HEK293T (cell line): ENCODE measurements at regions not wholly inside any gene's neighbourhood (a gene's known extent, or its start where the extent isn't known, plus 50 kb on each side); places are given as distances from the start of the nearest gene placed in this dataset.

Experiments
- CTCF ChIA-PET: fragments of 350-600 bp; formaldehyde crosslinking; extraction: SDS; loops from one replicate; lab custom pipeline; 2021; ENCODE audit warnings: antibody characterized with exemption, inconsistent platforms; lab: Yijun Ruan, JAX
- POLR2A ChIA-PET: fragments of 350-600 bp; formaldehyde crosslinking; extraction: SDS; loops from one replicate; lab custom pipeline; 2020; ENCODE audit warnings: antibody characterized with exemption, inconsistent platforms; lab: Yijun Ruan, JAX
- DNase-seq: peaks from one replicate; pipeline ENCODE4 v3.0.0; 2012; ENCODE audit warnings: mixed read lengths; ENCODE audit errors: extremely low spot score
- ARNT ChIP-seq: fragments of 450-650 bp; IDR thresholded peaks from 2 replicates; pipeline ENCODE4 v1.6.1; 2017; ENCODE audit warnings: mild to moderate bottlenecking
- BHLHE40 ChIP-seq: fragments of 450-650 bp; IDR thresholded peaks from 2 replicates; pipeline ENCODE4 v1.6.1; 2016; ENCODE audit warnings: mild to moderate bottlenecking, moderate library complexity, borderline replicate concordance
- CTBP1 ChIP-seq: fragments of 450-650 bp; IDR thresholded peaks from 2 replicates; pipeline ENCODE4 v1.6.1; 2016; ENCODE audit warnings: borderline replicate concordance
- ELF4 ChIP-seq: fragments of 450-650 bp; IDR thresholded peaks from 2 replicates; pipeline ENCODE4 v1.6.1; 2017; ENCODE audit warnings: antibody characterized with exemption
- FOXA1 ChIP-seq: fragments of 450-650 bp; IDR thresholded peaks from 2 replicates; pipeline ENCODE4 v1.6.1; 2016; ENCODE audit warnings: mild to moderate bottlenecking
- FOXK2 ChIP-seq: fragments of 450-650 bp; IDR thresholded peaks from 2 replicates; pipeline ENCODE4 v1.6.1; 2016; ENCODE audit warnings: mild to moderate bottlenecking
- FOXM1 ChIP-seq: fragments of 450-650 bp; IDR thresholded peaks from 2 replicates; pipeline ENCODE4 v1.6.1; 2017; ENCODE audit warnings: mild to moderate bottlenecking, borderline replicate concordance
- HDGF ChIP-seq: fragments of 450-650 bp; IDR thresholded peaks from 2 replicates; pipeline ENCODE4 v1.6.1; 2017; ENCODE audit warnings: antibody characterized with exemption, borderline replicate concordance
- L3MBTL2 ChIP-seq: fragments of 450-650 bp; conservative IDR thresholded peaks from 2 replicates; pipeline ENCODE4 v1.6.1; 2016; ENCODE audit warnings: mild to moderate bottlenecking
- LEF1 ChIP-seq: fragments of 450-650 bp; IDR thresholded peaks from 2 replicates; pipeline ENCODE4 v1.6.1; 2017; ENCODE audit warnings: mild to moderate bottlenecking, borderline replicate concordance
- NFRKB ChIP-seq: fragments of 450-650 bp; IDR thresholded peaks from 2 replicates; pipeline ENCODE4 v1.6.1; 2016; ENCODE audit warnings: mild to moderate bottlenecking, moderate library complexity
- SP1 ChIP-seq: fragments of 450-650 bp; IDR thresholded peaks from 2 replicates; pipeline ENCODE4 v1.6.1; 2017
- SUZ12 ChIP-seq: fragments of 450-650 bp; IDR thresholded peaks from 2 replicates; pipeline ENCODE4 v1.6.1; 2016; ENCODE audit warnings: mild to moderate bottlenecking
- TARDBP ChIP-seq: fragments of 450-650 bp; IDR thresholded peaks from 2 replicates; pipeline ENCODE4 v1.6.1; 2016
- ZNF384 ChIP-seq: fragments of 450-650 bp; IDR thresholded peaks from 2 replicates; pipeline ENCODE4 v1.6.1; 2016
- TF ChIP-seq, protein P1 (sequence below): fragments of 450-650 bp; IDR thresholded peaks from 2 replicates; pipeline ENCODE4 v1.6.1; 2016

DNA sequence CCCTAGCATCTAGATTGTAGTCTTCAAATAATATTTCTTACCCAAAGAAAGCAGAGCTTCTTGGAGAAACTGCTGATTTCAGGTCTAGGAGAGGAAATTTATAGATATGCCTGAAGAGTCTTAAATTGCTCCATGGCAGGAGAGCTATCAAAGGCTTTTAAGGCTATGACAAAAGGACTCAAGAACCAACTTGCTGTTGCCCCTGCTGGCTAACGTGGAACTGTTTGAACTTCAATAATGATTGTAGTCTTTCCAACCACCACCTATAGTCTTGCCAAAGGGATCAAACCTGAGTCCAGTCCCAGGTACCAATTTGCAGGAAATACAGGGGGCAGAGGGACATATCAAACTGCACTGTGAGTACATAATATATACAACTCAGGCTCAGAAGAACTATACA is 336.2 kb upstream of the ESRRG start:
- TF ChIP-seq FOXM1: no peak
- TF ChIP-seq SP1: no peak
- no peak for TF ChIP-seq NFRKB
- TF ChIP-seq CTBP1: no peak
- TF ChIP-seq L3MBTL2: no peak
- no peak for TF ChIP-seq FOXA1
- TF ChIP-seq FOXK2: no peak
- no peak for TF ChIP-seq ZNF384
- no peak for TF ChIP-seq SUZ12
- no peak for TF ChIP-seq ELF4
- CTCF ChIA-PET: no interaction called here
- no peak for DNase-seq
- POLR2A ChIA-PET: no interaction called here

DNA sequence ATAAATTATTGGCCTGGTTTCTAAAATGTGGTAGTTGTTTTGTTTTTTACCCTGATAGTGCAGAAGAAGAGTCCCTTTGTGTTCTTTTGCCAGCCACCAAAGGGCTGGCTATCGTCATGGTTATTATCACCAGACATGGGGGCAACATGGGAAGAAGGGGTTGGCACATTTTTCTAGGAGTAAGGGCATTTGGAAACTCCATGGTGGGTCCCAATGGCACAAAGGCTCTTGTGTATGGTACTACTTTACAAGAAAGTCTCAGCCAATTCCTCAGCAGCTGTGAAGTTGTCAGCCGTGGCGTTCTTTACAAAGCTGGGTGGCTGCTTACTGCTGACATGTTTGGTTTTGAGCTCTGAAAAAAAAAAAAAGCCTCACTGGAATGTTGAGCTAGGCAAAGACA is 330.4 kb upstream of the ESRRG start:
- POLR2A ChIA-PET: no interaction called here
- CTCF ChIA-PET: no interaction called here
- no peak for TF ChIP-seq CTBP1
- TF ChIP-seq ELF4: no peak
- TF ChIP-seq FOXM1: no peak
- no peak for TF ChIP-seq LEF1
- no peak for DNase-seq

DNA sequence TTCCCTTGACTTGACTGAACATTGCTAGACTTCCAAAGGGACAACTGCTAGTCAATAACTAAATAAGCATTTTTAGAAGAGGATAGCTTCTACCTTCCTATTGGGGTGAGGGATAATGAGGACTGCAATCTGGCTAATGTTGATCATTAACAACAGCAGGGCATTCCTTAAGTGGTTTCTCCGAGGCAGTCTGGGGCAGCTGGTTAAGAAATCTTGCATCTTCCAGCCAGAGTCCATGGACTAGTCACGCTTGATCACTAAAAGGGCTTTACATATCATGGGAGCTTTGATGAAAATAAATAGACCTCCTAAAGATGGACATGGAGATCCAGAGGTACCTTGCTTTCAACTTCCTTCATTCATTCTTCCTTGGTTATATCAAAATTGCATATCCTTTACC is 329.4 kb upstream of the ESRRG start:
- ChIA-PET POLR2A (no interaction called here), CTCF (no interaction called here)
- TF ChIP-seq CTBP1 (no peak), ARNT (no peak), FOXK2 (no peak), FOXA1 (no peak), SP1 (no peak), ZNF384 (no peak), ELF4 (no peak), FOXM1 (no peak)
- TF ChIP-seq, protein P1, sequence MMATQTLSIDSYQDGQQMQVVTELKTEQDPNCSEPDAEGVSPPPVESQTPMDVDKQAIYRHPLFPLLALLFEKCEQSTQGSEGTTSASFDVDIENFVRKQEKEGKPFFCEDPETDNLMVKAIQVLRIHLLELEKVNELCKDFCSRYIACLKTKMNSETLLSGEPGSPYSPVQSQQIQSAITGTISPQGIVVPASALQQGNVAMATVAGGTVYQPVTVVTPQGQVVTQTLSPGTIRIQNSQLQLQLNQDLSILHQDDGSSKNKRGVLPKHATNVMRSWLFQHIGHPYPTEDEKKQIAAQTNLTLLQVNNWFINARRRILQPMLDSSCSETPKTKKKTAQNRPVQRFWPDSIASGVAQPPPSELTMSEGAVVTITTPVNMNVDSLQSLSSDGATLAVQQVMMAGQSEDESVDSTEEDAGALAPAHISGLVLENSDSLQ: no peak
- no peak for DNase-seq

DNA sequence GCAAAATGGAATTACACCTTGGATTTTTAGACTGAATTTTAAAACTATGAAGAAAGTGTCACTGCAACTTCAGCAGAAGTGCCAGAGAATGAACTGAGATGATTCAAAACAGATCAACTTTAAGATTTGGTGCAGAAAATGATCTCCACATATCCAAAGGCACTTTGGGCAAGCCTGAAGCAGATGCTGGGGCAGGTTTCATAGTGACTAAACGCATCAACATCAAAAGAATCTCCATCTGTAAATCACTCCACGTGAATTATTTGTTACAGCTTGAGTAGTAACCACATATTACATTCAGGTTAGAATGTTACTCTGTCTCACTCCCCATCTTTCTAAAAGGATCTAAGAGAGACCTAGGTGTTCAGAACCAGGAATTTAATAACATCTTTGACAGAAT is 329.0 kb upstream of the ESRRG start:
- DNase-seq: no peak
- POLR2A ChIA-PET: no interaction called here
- CTCF ChIA-PET: no interaction called here
- no peak for TF ChIP-seq ELF4
- TF ChIP-seq ARNT: no peak
- TF ChIP-seq FOXA1: no peak
- TF ChIP-seq, protein P1: no peak
- TF ChIP-seq FOXK2: no peak
- TF ChIP-seq TARDBP: no peak
- TF ChIP-seq CTBP1: no peak
- TF ChIP-seq LEF1: no peak
- TF ChIP-seq NFRKB: no peak
- no peak for TF ChIP-seq ZNF384
- TF ChIP-seq SP1: no peak
- no peak for TF ChIP-seq BHLHE40
- TF ChIP-seq L3MBTL2: no peak
- no peak for TF ChIP-seq FOXM1

DNA sequence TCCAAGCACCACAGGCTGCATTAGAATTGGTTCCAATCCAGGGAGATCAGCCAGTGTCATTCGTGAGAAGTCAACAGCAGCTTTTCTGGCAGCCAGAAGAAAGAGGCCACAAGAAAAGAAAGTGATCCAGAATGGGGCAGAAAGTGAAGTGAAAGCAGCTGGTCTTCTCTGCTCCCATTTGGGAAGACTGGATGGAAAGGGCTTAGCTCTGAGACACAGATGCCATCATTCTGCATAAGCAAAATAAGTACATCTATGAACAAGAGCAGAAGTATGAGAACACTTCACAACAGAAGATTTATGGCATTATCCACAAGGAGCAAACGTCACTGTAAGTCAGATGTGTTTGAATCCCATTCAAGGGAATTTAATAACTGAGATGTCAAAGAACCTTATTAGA is 326.5 kb upstream of the ESRRG start:
- TF ChIP-seq TARDBP (no peak), SP1 (no peak), FOXM1 (no peak), SUZ12 (no peak), NFRKB (no peak), ELF4 (no peak), FOXA1 (no peak), L3MBTL2 (no peak), BHLHE40 (no peak), ARNT (no peak), CTBP1 (no peak), HDGF (no peak), ZNF384 (no peak), FOXK2 (no peak), LEF1 (no peak)
- TF ChIP-seq, protein P1: no peak
- no peak for DNase-seq
- ChIA-PET CTCF (no interaction called here), POLR2A (no interaction called here)

DNA sequence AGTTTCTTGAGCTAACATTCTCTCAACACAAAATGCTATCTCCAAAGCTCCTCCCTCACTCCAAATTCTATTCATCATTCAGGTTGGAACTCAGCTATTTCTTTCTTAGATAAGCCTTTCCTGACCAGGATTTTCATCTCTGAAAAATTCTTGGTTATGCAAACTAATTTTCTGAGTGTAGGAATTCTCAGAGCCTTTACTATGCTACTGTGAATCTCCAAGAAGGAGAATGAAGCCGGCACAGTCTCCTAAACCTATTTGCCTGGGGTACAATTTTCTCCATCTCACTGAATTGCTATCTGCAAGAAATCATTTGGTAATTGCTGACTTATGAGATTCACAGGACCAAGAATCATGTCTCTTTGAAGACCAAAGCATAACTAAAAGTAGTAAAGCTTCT is 325.9 kb upstream of the ESRRG start:
- TF ChIP-seq SUZ12 (no peak), SP1 (no peak), L3MBTL2 (no peak), HDGF (no peak), ARNT (no peak)
- no peak for DNase-seq
- CTCF ChIA-PET: interaction anchor here (0.6 kb wide), 1 partner anchor 21 kb away, joined by 3 read pairs; no protein-coding TSS in a partner anchor
- POLR2A ChIA-PET: no interaction called here

DNA sequence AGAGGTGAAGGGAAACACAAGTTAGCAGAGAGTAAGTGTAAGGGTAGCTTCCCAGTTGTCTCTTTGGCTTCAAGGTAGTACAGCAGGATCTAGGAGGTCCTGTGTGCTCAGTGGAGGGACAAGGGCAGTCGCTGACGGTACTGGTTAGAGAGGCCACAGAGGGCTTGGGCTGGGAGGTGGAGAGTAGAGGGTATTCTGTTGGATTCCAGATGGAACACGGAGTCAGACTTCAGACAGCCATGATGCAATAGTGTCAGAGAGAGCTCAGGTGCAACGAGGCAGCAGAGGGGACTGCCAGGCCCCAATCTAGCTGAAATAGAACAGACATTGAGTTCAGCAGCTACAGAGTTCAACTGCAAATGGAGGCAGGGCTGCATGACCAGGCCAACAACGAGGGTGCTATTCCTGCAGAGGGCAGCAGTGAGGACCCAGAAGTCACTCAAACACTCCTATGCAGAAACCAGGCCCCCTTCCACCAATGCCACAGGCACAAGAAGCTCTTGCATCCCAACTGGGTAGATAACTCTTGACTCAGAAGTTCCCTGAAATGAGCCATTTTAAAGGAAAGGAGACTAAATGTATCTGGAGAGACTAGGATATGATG is 325.0 kb upstream of the ESRRG start:
- POLR2A ChIA-PET: no interaction called here
- peak; percentile 51 for DNase-seq
- CTCF ChIA-PET: interaction anchor here (0.6 kb wide), 1 partner anchor 21 kb away, joined by 3 read pairs; no protein-coding TSS in a partner anchor
- TF ChIP-seq ARNT (no peak), ELF4 (no peak), TARDBP (no peak), CTBP1 (no peak), LEF1 (no peak), L3MBTL2 (no peak), ZNF384 (no peak), SP1 (no peak), SUZ12 (no peak), NFRKB (no peak), BHLHE40 (no peak), FOXA1 (no peak), FOXK2 (no peak), HDGF (no peak)
- TF ChIP-seq, protein P1: no peak; the same call in 1 of the 2 replicates
